Caco-2 (cell line): ENCODE measurements at regions not wholly inside any gene's neighbourhood (a gene's known extent, or its start where the extent isn't known, plus 50 kb on each side); places are given as distances from the start of the nearest gene placed in this dataset.
"Not testable (repeated sequence)": the region's sequence is repeated elsewhere in the genome, so short reads cannot be mapped to it uniquely, and the experiment has no call there.

ENCODE experiments used
- BruUV-seq: library from RNA; stranded (reverse); fragments of 400-500 nt; replicated peaks from 2 replicates; lab custom pipeline; 2021; lab: Mats Ljungman, UMichigan
- CTCF ChIA-PET: fragments of 300-600 bp; sonication (Branson Sonifier 250); formaldehyde crosslinking; loops from one replicate; lab custom pipeline; 2022; ENCODE audit warnings: antibody characterized with exemption; lab: Charles Lee
- POLR2A ChIA-PET: fragments of 300-600 bp; sonication (Branson Sonifier 250); formaldehyde crosslinking; loops from one replicate; lab custom pipeline; 2022; ENCODE audit warnings: antibody characterized with exemption; lab: Charles Lee
- DNase-seq, 2 experiments: peaks; one replicate each; pipeline versions ENCODE4 v3.0.0 to v3.0.0-alpha.2; 2020 to 2022
- H3K27me3 ChIP-seq: replicated peaks from 2 replicates; pipeline ENCODE4 v1.6.0; 2011; ENCODE audit warnings: low read length; ENCODE audit not compliant: control insufficient read depth, insufficient read depth
- H3K36me3 ChIP-seq: 2 replicates; pipeline ENCODE4 v1.5.1; 2011; ENCODE audit warnings: low read length; ENCODE audit not compliant: control insufficient read depth, insufficient read depth
- H3K4me1 ChIP-seq: fragments of 250-450 bp; sonication (Bioruptor Pico); 2 replicates; pipeline ENCODE4 v1.5.1; 2020; ENCODE audit warnings: mild to moderate bottlenecking
- H3K4me3 ChIP-seq: 2 replicates; pipeline ENCODE4 v1.5.1; 2011; ENCODE audit warnings: low read depth, mild to moderate bottlenecking, control low read depth, low read length
- H3K9me3 ChIP-seq: fragments of 250-450 bp; sonication (Bioruptor Pico); 2 replicates; pipeline ENCODE4 v1.5.1; 2020; ENCODE audit warnings: mild to moderate bottlenecking, moderate library complexity
- H3K27ac Mint-ChIP-seq: one replicate; pipeline ENCODE4 v1.8.0; 2022; ENCODE audit warnings: mixed read lengths; ENCODE audit not compliant: unreplicated experiment
- H3K27me3 Mint-ChIP-seq: one replicate; pipeline ENCODE4 v1.8.0; 2022; ENCODE audit warnings: mixed read lengths; ENCODE audit not compliant: insufficient read depth, unreplicated experiment
- H3K36me3 Mint-ChIP-seq: one replicate; pipeline ENCODE4 v1.8.0; 2022; ENCODE audit warnings: mild to moderate bottlenecking, mixed read lengths; ENCODE audit not compliant: insufficient read depth, unreplicated experiment
- H3K4me1 Mint-ChIP-seq: one replicate; pipeline ENCODE4 v1.8.0; 2022; ENCODE audit warnings: low read depth, mixed read lengths; ENCODE audit not compliant: unreplicated experiment
- H3K4me3 Mint-ChIP-seq: one replicate; pipeline ENCODE4 v1.8.0; 2022; ENCODE audit warnings: mild to moderate bottlenecking, moderate library complexity, mixed read lengths; ENCODE audit not compliant: unreplicated experiment
- H3K9me3 Mint-ChIP-seq: one replicate; pipeline ENCODE4 v1.8.0; 2022; ENCODE audit warnings: mixed read lengths; ENCODE audit not compliant: unreplicated experiment
- intact Hi-C: fragments of 100-400 bp; cut with micrococcal nuclease; formaldehyde crosslinking; loops from one replicate; pipeline ENCODE4 v1.10.0; 2022; ENCODE audit not compliant: unreplicated experiment

DNA sequence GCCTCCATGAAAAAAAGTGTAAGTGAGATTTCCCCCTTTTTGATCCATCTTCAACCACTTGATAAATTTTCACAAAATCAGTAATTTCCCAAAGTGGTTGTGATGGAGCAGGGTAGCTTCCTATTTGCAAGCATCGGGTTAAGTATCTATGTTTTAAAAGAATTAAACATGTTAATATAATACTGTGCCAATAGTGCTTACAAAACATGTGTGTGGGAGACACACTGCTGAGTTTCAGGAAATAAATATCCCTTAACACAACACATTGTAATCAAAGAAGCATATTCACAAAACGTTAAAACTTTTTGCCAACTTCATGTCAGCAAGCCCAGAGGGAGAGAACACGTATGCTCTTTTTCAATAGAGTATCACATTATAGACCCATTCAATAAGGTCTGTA is 526.9 kb downstream of the TTLL7 start:
- H3K27ac Mint-ChIP-seq, BruUV-seq, CTCF ChIA-PET, intact Hi-C loops, H3K9me3 ChIP-seq, POLR2A ChIA-PET, H3K36me3 ChIP-seq, H3K4me1 Mint-ChIP-seq, H3K9me3 Mint-ChIP-seq, H3K4me3 ChIP-seq, H3K27me3 Mint-ChIP-seq, H3K4me1 ChIP-seq, DNase-seq, H3K36me3 Mint-ChIP-seq, H3K27me3 ChIP-seq, H3K4me3 Mint-ChIP-seq: not testable (repeated sequence)

DNA sequence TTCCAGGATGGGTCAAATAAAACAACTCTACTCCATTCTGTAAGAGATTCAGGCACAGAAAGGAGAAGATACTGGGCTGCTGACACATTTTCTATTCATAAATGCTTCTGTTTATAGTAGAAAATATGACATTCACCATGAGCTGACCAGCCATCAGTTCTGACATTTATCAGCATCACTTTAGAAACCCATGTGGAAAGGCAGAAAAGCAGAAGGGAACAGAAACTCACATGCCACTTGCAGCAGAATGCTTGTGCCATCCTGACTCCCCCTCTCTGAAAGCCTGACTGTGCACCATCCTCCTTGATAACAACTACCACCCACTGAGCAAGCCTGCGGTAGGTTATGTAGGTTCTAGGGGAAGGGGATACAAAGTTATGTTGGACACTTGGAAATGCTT is 527.7 kb downstream of the TTLL7 start:
- BruUV-seq, H3K36me3 Mint-ChIP-seq, POLR2A ChIA-PET, H3K36me3 ChIP-seq, H3K4me3 Mint-ChIP-seq, intact Hi-C loops, H3K9me3 ChIP-seq, H3K27ac Mint-ChIP-seq, H3K9me3 Mint-ChIP-seq, H3K4me1 Mint-ChIP-seq, H3K27me3 Mint-ChIP-seq, H3K4me3 ChIP-seq, H3K4me1 ChIP-seq, CTCF ChIA-PET, DNase-seq, H3K27me3 ChIP-seq: not testable (repeated sequence)

DNA sequence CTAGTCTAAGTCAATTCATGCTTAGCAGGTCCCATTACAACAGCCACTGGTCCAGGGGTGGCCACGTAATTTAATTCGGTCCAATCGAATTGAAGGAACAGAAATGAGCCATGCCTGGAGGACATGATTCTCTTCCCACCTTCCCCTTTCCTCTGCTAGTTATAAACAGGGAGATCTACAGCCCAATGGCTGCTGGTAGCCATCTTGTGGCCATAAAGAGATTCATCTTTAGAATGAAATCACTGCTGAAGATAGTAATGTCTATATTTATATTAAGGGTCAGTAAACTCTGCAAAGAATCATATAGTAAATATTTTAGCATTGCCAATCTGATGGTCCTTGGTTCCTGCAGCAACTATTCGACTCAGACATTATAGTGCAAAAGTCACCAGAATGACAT is 530.6 kb downstream of the TTLL7 start:
- H3K4me1 ChIP-seq, BruUV-seq, H3K9me3 ChIP-seq, H3K27me3 ChIP-seq, H3K36me3 ChIP-seq, H3K36me3 Mint-ChIP-seq, H3K27me3 Mint-ChIP-seq, CTCF ChIA-PET, DNase-seq, H3K4me3 ChIP-seq, POLR2A ChIA-PET, H3K4me1 Mint-ChIP-seq, H3K27ac Mint-ChIP-seq, H3K9me3 Mint-ChIP-seq, intact Hi-C loops, H3K4me3 Mint-ChIP-seq: not testable (repeated sequence)

DNA sequence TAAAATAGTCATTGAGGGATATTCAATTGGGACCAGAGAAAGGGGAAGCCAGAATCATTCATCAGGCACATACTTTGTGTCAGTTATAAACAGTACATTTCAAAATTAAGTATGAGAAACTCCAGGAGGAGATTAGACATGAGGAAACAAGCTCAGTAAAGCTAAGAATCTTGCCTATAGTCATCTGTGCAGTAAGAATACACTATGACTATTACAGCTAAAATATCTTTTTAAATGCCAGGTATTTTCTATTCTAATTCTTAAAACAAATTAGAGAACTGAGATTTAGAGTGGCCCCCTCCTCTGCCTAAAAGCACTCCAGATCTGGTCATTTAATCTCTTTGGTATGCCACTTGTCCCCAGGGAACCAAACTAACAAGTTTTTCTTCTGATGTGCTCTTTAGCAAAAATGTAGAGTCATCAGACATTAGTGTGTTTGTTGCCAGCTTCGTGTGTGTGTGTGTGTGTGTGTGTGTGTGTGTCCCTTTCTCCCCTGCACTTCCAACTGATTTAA is 541.1 kb downstream of the TTLL7 start:
- CTCF ChIA-PET, H3K36me3 Mint-ChIP-seq, H3K4me1 ChIP-seq, H3K9me3 ChIP-seq, H3K27me3 ChIP-seq, BruUV-seq, H3K4me3 ChIP-seq, H3K36me3 ChIP-seq, POLR2A ChIA-PET, H3K4me1 Mint-ChIP-seq, H3K9me3 Mint-ChIP-seq, H3K27me3 Mint-ChIP-seq, DNase-seq, intact Hi-C loops, H3K4me3 Mint-ChIP-seq, H3K27ac Mint-ChIP-seq: not testable (repeated sequence)

DNA sequence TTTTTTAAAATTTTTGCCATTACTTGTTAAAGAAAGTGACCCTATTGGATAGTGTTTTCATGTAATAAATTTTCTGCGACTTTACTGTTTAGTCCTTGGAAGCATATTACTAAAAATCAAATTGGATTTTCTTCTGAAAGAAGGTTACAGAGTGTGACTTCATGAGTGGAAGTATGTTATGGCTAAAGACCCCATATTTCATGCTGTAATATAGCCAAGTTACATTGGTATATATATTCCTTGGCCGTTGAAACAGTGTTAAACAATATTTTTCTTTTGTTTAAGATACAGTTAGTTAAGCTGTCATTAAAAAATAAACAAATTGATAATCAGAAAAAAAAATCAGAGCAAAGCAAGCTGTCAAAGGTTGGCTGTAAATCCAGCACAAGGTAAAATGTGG is 541.7 kb downstream of the TTLL7 start:
- H3K27me3 Mint-ChIP-seq, intact Hi-C loops, DNase-seq, H3K9me3 Mint-ChIP-seq, H3K27ac Mint-ChIP-seq, H3K9me3 ChIP-seq, POLR2A ChIA-PET, H3K27me3 ChIP-seq, H3K4me1 Mint-ChIP-seq, H3K36me3 ChIP-seq, H3K4me3 Mint-ChIP-seq, H3K36me3 Mint-ChIP-seq, BruUV-seq, CTCF ChIA-PET, H3K4me3 ChIP-seq, H3K4me1 ChIP-seq: not testable (repeated sequence)

DNA sequence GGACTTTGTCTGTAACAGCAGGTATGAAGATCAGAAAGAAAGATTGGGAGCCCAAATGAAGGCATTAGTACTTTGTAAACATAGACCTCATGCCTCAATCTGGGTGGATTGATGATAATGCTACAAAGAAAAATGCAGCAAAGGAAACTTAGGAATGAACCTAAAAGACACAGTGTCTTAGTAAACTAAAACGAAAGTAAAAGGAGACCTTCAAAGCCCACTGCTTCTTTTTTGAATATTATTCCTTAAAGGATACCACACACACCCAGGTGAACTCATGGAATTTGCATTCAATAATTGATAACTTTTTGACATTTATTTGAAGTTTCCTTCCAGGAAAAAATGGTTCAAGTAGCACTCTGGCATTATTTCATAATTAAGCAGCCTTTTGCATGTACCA is 543.2 kb downstream of the TTLL7 start:
- H3K4me1 Mint-ChIP-seq, H3K4me3 ChIP-seq, intact Hi-C loops, H3K27me3 Mint-ChIP-seq, H3K9me3 Mint-ChIP-seq, POLR2A ChIA-PET, H3K36me3 Mint-ChIP-seq, DNase-seq, H3K9me3 ChIP-seq, H3K4me3 Mint-ChIP-seq, H3K27me3 ChIP-seq, H3K4me1 ChIP-seq, BruUV-seq, H3K27ac Mint-ChIP-seq, CTCF ChIA-PET, H3K36me3 ChIP-seq: not testable (repeated sequence)

DNA sequence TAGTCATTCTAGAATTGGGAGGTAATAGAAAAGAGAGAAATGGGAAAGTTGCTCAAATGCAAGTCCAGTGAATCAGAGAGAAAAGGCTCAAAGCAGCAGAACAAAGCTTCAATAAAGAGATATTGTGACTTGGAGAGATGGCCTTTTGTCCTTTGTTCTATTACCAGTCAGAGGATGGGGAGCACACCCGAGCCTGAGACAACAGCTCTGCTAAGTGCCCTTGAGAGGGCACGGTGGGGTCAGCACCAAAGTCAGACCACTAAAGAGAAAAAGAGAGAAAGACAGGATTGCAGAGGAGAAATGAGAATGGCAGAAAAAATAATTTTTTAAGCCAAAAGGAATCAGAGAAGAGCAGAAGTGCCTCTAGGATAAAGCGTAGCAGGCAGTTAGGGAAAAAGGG is 553.1 kb downstream of the TTLL7 start:
- CTCF ChIA-PET, H3K36me3 Mint-ChIP-seq, POLR2A ChIA-PET, H3K4me3 Mint-ChIP-seq, H3K27me3 ChIP-seq, H3K36me3 ChIP-seq, H3K27me3 Mint-ChIP-seq, H3K9me3 Mint-ChIP-seq, H3K4me1 ChIP-seq, H3K27ac Mint-ChIP-seq, H3K9me3 ChIP-seq, H3K4me3 ChIP-seq, BruUV-seq, intact Hi-C loops, H3K4me1 Mint-ChIP-seq, DNase-seq: not testable (repeated sequence)
